ENCODE measurements at regions not wholly inside any gene's neighbourhood (a gene's known extent, or its start where the extent isn't known, plus 50 kb on each side); places are given as distances from the start of the nearest gene placed in this dataset.

DNA sequence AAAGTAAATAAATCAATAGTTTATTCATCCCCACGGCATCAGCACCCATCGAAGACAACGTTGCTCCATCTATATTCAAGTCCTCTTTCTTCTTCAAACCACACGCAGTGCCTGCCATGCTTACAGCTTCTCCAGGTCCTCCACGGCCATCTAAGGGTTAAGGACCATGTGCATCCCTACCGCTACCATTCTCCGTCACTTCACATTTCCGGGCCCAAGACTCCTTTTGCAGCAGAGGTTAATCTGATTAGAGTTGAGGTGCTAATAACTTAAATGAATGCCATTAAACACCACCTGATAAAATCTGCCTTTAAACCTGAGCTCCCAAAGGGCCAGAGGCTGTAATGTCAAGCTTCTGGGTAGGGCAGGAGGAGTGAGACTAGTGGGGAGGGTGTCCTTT is 79.7 kb upstream of the CCND2 start:
- Histone ChIP-seq H3K79me2 (ENCODE audit: insufficient read depth) (no peaks in the 10 kb centered on the region), H3K36me3 (replicated peaks in 1 of 2; ENCODE audit: control insufficient read depth in 1 of 2, insufficient read depth in 2 of 2, low read length in 1 of 2) (no peaks in the 10 kb centered on the region), H3F3A (replicated peaks; ENCODE audit: insufficient read depth) (no peaks in the 10 kb centered on the region), H3K9me2 (no peaks in the 10 kb centered on the region), H2AFZ (ENCODE audit: low read depth) (no peak overlapping the region), H3K4me1 (ENCODE audit: control insufficient read depth in 1 of 2, insufficient read depth in 2 of 2, low read depth in 1 of 2, low read length in 1 of 2) (no peaks in the 10 kb centered on the region), H3K4me3 (ENCODE audit: low read depth in 2 of 2, low read length in 1 of 2) (no peak overlapping the region), H3K9me3 (no peaks in the 10 kb centered on the region), H3K27ac (ENCODE audit: low read depth in 2 of 2, low read length in 1 of 2) (no peak overlapping the region), H3K27me3 (ENCODE audit: insufficient read depth) (peaks cover 44% of the 10 kb centered on the region; the same call in 1 of the 2 replicates), H4K20me1 (ENCODE audit: insufficient read depth) (no peaks in the 10 kb centered on the region), H3K4me2 (no peak overlapping the region), H3K9ac (no peak overlapping the region)
- DNase-seq, result no peak
- ChIA-PET POLR2A (no interaction called here), CTCF (no interaction called here)
- WGBS (ENCODE audit: low lambda C conversion rate), result 2% methylated on average over 8 of the region's 8 CpGs
- TF ChIP-seq, protein P1, sequence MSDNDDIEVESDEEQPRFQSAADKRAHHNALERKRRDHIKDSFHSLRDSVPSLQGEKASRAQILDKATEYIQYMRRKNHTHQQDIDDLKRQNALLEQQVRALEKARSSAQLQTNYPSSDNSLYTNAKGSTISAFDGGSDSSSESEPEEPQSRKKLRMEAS (IDR thresholded peaks at IDR 0.05; ENCODE audit: low read depth), result no peak
- TF ChIP-seq NFIC (IDR thresholded peaks at IDR 0.05; ENCODE audit: borderline replicate concordance), result no peak
- TF ChIP-seq SIN3A (IDR thresholded peaks at IDR 0.05; ENCODE audit: borderline replicate concordance, low read depth, low read length), result no peak
- TF ChIP-seq, protein P2, sequence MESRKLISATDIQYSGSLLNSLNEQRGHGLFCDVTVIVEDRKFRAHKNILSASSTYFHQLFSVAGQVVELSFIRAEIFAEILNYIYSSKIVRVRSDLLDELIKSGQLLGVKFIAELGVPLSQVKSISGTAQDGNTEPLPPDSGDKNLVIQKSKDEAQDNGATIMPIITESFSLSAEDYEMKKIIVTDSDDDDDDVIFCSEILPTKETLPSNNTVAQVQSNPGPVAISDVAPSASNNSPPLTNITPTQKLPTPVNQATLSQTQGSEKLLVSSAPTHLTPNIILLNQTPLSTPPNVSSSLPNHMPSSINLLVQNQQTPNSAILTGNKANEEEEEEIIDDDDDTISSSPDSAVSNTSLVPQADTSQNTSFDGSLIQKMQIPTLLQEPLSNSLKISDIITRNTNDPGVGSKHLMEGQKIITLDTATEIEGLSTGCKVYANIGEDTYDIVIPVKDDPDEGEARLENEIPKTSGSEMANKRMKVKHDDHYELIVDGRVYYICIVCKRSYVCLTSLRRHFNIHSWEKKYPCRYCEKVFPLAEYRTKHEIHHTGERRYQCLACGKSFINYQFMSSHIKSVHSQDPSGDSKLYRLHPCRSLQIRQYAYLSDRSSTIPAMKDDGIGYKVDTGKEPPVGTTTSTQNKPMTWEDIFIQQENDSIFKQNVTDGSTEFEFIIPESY (IDR thresholded peaks at IDR 0.05; ENCODE audit: borderline replicate concordance, low read depth), result no peak
- no peak for TF ChIP-seq RXRA (IDR thresholded peaks at IDR 0.05; ENCODE audit: borderline replicate concordance, low read depth)
- no peak for TF ChIP-seq MEF2A (IDR thresholded peaks at IDR 0.05; ENCODE audit: borderline replicate concordance, low read depth)

DNA sequence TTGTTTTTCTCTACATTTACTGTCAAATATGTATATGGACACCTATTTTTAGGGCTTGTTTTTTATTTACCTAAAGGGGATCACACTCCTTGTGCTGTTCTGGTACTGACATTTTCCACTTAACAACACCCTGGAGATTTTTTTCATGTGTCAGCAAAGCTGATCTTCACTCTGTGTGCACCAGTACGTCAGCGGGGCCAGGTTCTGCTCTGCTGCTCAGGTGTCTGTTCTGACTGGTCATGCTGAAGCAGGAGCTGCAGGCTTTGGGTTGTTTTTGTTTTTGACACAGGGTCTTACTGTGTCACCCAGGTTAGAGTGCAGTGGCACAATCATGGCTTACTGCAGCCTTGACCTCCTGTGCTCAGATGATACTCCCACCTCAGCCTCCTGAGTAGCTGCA is 81.9 kb upstream of the CCND2 start:
- ChIA-PET CTCF (interaction anchor here (1.2 to 2.5 kb wide), 2 partner anchors 85 to 154 kb away, joined by 3 to 5 read pairs; no protein-coding TSS in a partner anchor), POLR2A (no interaction called here)
- H3K9me2 ChIP-seq, result no peaks in the 10 kb centered on the region
- no peaks in the 10 kb centered on the region for H3K79me2 ChIP-seq (ENCODE audit: insufficient read depth)
- TF ChIP-seq MEF2A (IDR thresholded peaks at IDR 0.05; ENCODE audit: borderline replicate concordance, low read depth) (no peak), EZH2phosphoT487 (IDR thresholded peaks at IDR 0.05; ENCODE audit: borderline replicate concordance, low read depth) (no peak), YY1 (IDR thresholded peaks at IDR 0.05; ENCODE audit: low read depth) (no peak), JUND (IDR thresholded peaks at IDR 0.05) (no peak), FOXJ3 (CRISPR knock-in tag; IDR thresholded peaks at IDR 0.05) (no peak), RCOR1 (IDR thresholded peaks at IDR 0.05; ENCODE audit: low read length) (no peak), ELF1 (IDR thresholded peaks at IDR 0.05) (no peak), CHD2 (IDR thresholded peaks at IDR 0.05; ENCODE audit: low read length, partially characterized antibody) (no peak), NFIC (IDR thresholded peaks at IDR 0.05; ENCODE audit: borderline replicate concordance) (no peak), GATA2 (CRISPR knock-in tag; IDR thresholded peaks at IDR 0.05) (no peak), TAF1 (IDR thresholded peaks at IDR 0.05; ENCODE audit: borderline replicate concordance, low read depth, low read length) (no peak), FOXM1 (IDR thresholded peaks at IDR 0.05; ENCODE audit: low read depth) (no peak), RAD21 (IDR thresholded peaks at IDR 0.05; ENCODE audit: low read length) (no peak)
- TF ChIP-seq, protein P2 (IDR thresholded peaks at IDR 0.05; ENCODE audit: borderline replicate concordance, low read depth), result no peak
- TF ChIP-seq, protein P3, sequence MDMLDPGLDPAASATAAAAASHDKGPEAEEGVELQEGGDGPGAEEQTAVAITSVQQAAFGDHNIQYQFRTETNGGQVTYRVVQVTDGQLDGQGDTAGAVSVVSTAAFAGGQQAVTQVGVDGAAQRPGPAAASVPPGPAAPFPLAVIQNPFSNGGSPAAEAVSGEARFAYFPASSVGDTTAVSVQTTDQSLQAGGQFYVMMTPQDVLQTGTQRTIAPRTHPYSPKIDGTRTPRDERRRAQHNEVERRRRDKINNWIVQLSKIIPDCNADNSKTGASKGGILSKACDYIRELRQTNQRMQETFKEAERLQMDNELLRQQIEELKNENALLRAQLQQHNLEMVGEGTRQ (IDR thresholded peaks at IDR 0.05; ENCODE audit: borderline replicate concordance, low read depth, low read length), result no peak
- TF ChIP-seq, protein P1 (IDR thresholded peaks at IDR 0.05; ENCODE audit: low read depth), result no peak
- TF ChIP-seq, protein P4, sequence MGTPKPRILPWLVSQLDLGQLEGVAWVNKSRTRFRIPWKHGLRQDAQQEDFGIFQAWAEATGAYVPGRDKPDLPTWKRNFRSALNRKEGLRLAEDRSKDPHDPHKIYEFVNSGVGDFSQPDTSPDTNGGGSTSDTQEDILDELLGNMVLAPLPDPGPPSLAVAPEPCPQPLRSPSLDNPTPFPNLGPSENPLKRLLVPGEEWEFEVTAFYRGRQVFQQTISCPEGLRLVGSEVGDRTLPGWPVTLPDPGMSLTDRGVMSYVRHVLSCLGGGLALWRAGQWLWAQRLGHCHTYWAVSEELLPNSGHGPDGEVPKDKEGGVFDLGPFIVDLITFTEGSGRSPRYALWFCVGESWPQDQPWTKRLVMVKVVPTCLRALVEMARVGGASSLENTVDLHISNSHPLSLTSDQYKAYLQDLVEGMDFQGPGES (IDR thresholded peaks at IDR 0.05; ENCODE audit: low read depth, low read length), result no peak
- H3K9ac ChIP-seq, result no peak overlapping the region
- no peak for DNase-seq
- no peak overlapping the region for H3K27ac ChIP-seq (ENCODE audit: low read depth in 2 of 2, low read length in 1 of 2)
- H3K4me3 ChIP-seq (ENCODE audit: low read depth in 2 of 2, low read length in 1 of 2), result no peak overlapping the region
- WGBS (ENCODE audit: low lambda C conversion rate), result 16% methylated on average over 2 of the region's 2 CpGs
- no peaks in the 10 kb centered on the region for H3K4me1 ChIP-seq (ENCODE audit: control insufficient read depth in 1 of 2, insufficient read depth in 2 of 2, low read depth in 1 of 2, low read length in 1 of 2)
- no peak overlapping the region for H3K4me2 ChIP-seq
- no peaks in the 10 kb centered on the region for H3F3A ChIP-seq (replicated peaks; ENCODE audit: insufficient read depth)
- H3K36me3 ChIP-seq (replicated peaks in 1 of 2; ENCODE audit: control insufficient read depth in 1 of 2, insufficient read depth in 2 of 2, low read length in 1 of 2), result no peaks in the 10 kb centered on the region
- H4K20me1 ChIP-seq (ENCODE audit: insufficient read depth), result no peaks in the 10 kb centered on the region
- no peak overlapping the region for H2AFZ ChIP-seq (ENCODE audit: low read depth)
- H3K9me3 ChIP-seq, result no peaks in the 10 kb centered on the region
- peaks cover 23% of the 10 kb centered on the region; the same call in 1 of the 2 replicates for H3K27me3 ChIP-seq (ENCODE audit: insufficient read depth)
